Ammon's horn (tissue), 1 donor: ENCODE measurements at regions not wholly inside any gene's neighbourhood (a gene's known extent, or its start where the extent isn't known, plus 50 kb on each side); places are given as distances from the start of the nearest gene placed in this dataset.
"Not testable (repeated sequence)": the region's sequence is repeated elsewhere in the genome, so short reads cannot be mapped to it uniquely, and the experiment has no call there.

ENCODE experiments used
- DNase-seq: peaks from one replicate; pipeline ENCODE4 v3.0.0-alpha.2; 2016; ENCODE audit warnings: low spot score

DNA sequence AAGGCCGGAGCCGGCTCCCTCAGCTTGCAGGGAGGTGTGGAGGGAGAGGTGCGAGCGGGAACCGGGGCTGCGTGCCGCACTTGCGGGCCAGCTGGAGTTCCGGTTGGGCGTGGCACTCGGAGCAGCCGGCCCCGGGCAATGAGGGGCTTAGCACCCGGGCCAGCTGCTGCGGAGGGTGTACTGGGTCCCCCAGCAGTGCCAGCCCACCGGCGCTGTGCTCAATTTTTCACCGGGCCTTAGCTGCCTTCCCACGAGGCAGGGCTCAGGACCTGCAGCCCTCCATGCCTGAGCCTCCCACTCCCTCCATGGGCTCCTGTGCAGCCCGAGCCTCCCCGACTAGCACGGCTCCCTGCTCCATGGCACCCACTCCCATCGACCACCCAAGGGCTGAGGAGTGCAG is 62.2 kb upstream of the ANKRD55 start:
- DNase-seq: not testable (repeated sequence)

DNA sequence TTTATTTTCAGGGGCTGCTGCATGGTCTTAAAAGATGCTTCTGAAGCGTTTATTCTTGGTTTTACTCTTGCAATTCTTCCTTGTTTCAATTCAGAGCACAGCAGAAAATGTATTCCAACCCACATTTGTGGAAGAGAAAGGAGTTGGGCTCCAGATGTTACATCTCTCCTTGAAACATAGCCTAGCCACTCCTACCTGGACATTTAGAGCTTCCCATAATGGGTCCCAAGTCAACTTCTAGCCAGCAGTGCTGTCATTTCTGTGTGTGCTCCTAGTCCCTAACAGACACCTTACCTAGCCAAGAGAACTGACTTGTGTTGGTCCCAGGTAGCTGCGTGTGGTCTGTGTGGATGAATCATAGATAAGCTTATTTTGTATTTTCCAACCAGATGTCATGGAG is 61.2 kb upstream of the ANKRD55 start:
- no peak for DNase-seq

DNA sequence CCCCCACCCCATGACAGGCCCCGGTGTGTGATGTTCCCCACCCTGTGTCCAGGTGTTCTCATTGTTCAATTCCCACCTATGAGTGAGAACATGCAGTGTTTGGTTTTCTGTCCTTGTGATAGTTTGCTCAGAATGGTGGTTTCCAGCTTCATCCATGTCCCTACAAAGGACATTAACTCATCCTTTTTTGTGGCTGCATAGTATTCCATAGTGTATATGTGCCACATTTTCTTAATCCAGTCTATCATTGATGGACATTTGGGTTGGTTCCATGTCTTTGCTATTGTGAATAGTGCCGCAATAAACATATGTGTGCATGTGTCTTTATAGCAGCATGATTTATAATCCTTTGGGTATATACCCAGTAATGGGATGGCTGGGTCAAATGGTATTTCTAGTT is 59.7 kb upstream of the ANKRD55 start:
- DNase-seq: not testable (repeated sequence)

DNA sequence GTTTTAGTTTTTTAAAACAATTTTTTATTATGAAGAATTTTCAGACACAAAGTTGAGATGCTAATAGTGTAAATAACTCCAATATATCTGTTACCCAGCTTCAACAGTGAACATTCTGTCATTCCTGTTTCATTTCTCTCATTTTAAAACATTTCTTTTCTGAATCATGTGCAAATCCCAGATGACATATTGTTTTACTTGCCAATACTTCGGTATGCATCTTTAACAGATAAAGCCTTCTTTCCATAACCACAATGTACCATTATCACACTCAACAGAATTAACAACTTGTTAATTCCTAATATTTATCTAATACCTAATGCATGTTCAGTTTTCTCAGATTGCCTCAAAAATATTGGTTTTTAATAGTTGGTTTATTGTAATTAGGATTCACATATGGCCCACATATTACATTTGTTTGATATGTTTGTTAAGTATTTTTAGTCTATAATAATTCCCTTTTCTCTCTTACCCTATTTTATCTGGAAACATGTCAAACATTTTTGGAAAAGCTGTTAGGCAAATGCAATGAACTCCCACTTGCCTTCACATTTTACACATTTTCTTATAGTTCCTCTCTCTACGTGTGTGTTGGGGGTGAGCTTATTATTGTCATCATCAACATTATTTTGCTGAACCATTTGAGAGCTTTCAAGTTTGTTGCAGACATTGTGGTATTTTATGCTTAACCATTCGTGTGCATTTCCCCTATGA is 58.7 kb upstream of the ANKRD55 start:
- DNase-seq: no peak

DNA sequence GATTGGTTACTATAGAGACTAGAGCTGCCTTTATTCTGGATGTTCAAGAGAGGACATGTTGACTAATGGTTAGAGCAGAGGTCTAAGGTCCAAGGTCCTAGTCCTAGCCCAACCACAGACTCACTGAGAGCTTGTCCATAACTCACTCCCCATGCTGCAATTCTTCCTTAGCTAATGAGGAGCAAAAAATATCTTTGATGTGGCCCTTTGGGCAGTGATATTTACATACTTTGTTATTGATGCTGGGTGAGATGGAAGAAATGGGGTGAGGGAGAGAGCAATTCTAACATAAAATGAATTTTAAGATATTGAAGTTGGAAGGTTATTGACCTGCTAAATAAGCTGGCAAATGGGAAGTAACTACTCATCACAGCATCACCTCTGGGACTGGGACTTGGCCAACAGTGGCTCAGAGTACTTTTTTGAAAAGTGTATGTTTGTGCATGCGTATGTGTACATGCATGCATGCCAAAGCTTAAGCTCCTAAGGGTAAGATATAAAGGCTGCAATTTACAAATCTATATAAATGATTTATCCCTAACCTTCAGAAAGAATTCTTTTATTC is 58.0 kb upstream of the ANKRD55 start:
- DNase-seq: no peak

DNA sequence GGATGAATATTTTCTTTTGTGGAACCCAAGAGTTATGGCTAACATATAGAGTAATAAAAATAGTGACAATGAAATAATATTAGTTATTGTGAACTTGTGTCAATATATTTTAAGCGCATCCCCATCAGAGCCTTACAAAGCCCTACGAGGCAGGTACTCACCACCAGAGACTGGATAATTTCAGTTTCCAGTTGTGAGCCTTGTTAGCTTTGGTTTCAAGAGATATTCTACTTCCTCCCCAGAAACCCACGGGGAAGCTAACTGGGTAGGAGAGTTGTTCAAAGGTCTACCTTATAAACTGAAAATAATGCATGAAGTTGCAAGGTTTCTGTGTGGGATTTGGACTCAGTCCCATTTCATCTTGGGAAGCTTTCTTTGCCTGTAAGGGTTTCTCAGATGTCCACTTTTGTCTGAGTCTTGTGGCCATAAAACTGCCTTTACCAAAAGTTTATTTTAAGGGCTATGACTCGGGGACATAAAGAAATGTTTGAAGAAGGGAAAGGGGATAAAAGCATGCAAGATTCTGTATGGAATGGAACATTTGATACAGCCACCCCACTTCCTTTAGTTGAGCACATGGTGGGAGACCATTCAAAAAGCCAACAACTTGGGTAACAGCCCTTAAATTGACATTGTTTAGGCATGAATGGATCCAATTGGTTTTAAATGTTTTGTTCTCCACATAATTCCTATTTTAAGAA is 57.4 kb upstream of the ANKRD55 start:
- DNase-seq: no peak

DNA sequence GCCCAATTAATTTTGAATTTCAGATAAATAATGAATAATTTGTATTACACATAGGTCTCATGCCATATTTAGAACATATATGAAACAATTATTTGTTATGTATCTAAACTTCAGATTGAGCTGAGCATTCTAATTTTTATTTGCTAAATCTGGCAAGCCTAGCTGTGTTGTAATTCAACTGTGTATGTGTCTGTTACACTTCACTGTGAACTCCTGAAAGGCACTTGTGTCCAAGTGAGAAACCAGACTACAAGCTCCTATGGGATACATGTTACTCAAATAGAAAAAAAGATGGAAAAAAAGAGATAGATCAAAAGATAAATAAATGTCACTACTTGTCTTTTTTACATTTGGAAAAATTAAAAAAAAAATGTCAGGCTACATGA is 56.5 kb upstream of the ANKRD55 start:
- no peak for DNase-seq

DNA sequence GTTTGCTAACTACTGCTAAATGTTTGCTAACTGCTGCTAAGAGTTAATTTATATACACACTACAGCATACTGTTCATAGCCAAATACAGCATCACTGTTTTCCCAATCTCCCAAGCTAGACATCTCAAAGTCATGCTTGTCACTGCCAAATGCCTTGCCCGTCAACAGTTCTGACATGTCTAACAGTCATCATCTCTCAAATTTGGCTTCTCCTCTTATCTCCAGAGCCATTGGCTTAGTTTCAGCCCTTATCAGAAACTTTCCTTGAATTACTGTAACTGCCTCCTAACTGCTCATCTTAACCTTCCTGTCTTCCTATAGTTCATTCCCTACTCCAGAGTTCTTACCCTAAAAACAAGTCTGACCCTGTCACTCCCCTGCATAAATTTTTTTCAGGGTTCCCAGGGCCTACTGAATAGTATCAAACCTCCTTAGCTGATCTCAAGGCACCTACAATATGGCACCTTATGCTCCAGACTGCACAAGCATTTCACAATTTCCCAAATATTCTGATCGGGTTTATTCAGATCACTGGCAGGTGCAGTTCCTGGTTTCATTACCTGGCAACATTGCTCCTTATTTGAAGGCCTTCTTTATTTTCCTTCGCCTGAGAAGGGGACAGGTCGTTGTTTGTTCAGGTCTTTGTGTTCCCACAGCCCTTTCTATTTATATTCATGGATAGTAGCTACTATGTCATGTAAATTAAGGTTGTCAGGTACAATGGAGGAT is 55.9 kb upstream of the ANKRD55 start:
- no peak for DNase-seq

DNA sequence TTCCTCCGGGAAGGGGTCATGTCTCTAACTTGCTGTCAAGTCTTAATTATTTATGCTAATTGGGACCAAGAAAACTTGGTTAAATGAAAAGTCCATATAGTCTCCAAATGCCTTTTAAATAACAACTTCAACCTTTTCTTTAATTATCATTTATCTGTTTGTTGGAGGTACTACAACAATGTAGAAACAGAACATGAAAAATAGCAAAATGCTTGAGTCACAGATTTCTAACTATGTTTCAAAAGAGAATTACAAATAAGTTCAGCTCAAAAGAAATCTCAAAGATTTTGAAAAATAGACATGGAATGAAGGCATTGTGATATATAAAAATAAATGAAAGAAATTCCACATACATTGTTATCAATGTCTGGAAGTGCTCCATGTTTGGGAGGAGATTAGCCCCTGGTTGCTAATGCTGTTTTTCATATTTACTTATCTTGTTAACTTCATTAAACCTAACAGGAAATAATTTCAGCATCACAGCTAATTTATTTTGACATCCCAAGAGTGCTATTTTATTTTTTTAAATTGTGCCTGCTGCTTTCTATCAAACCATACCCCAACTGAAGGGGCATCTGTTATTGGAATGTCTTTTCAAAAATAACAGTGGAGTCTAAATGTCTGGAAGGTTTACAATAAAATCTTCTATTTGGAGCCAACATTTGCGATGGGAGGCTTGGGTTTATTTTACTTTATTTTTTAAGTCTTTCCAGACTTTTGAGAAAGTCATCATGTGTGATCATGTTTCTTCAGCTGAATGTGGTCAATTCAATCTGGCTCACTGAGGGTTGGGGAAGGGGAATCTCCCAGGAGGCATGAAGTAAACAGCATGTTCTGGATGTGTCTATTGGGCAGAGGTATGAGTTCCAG is 53.1 kb upstream of the ANKRD55 start:
- no peak for DNase-seq

DNA sequence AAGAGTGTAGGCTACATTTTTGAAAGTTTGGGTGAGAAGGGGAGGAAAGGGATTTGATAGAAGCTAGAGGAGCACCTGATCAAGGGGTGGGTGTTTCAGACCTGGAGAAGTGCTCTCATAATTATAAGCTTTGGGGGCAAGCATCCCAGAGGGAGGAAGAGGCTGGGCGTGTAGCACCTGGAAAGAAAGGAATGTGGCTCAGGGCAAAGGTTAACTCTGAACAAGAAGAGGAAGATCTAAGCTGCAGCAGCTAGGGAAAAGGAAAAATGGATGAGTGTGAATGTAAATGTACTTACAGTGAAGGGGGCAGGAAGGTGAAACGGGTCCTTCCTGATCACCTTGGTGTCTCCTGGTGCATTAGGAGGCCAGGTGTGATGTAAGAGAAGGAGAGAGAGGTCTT is 49.8 kb upstream of the ANKRD55 start:
- DNase-seq: no peak
